Astrocyte (in vitro differentiated cells and primary cell): ENCODE measurements at regions not wholly inside any gene's neighbourhood (a gene's known extent, or its start where the extent isn't known, plus 50 kb on each side); places are given as distances from the start of the nearest gene placed in this dataset.

ENCODE experiments used
- DNase-seq: peaks from one replicate; pipeline ENCODE4 v3.0.0-alpha.2; 2010; ENCODE audit warnings: low read depth
- FAIRE-seq: peaks from 2 replicates; lab custom pipeline; 2011; peaks lifted over from hg19 to GRCh38; lab: Jason Lieb, UNC
- H2AFZ ChIP-seq: 2 replicates; pipeline ENCODE4 v1.6.0; 2012; ENCODE audit warnings: low read depth, low read length, inconsistent platforms
- H3K27ac ChIP-seq: 2 replicates; pipeline ENCODE4 v1.5.1; 2011; ENCODE audit warnings: low read depth, low read length, inconsistent platforms
- H3K27me3 ChIP-seq: 2 replicates; pipeline ENCODE4 v1.6.0; 2011; ENCODE audit warnings: low read length, inconsistent platforms; ENCODE audit not compliant: insufficient read depth
- H3K36me3 ChIP-seq: 2 replicates; pipeline ENCODE4 v1.5.1; 2011; ENCODE audit warnings: low read length, inconsistent platforms; ENCODE audit not compliant: insufficient read depth
- H3K4me1 ChIP-seq: 2 replicates; pipeline ENCODE4 v1.5.1; 2011; ENCODE audit warnings: low read length, inconsistent platforms; ENCODE audit not compliant: insufficient read depth
- H3K4me2 ChIP-seq: 2 replicates; pipeline ENCODE4 v1.6.0; 2012; ENCODE audit warnings: low read length, inconsistent platforms
- H3K4me3 ChIP-seq: 2 replicates; pipeline ENCODE4 v1.5.1; 2011; ENCODE audit warnings: low read depth, mild to moderate bottlenecking, low read length, inconsistent platforms; ENCODE audit not compliant: insufficient read depth
- H3K79me2 ChIP-seq: 2 replicates; pipeline ENCODE4 v1.6.0; 2012; ENCODE audit warnings: mild to moderate bottlenecking, low read length, inconsistent platforms; ENCODE audit not compliant: insufficient read depth
- H3K9ac ChIP-seq: 2 replicates; pipeline ENCODE4 v1.6.0; 2012; ENCODE audit warnings: mild to moderate bottlenecking, low read length, inconsistent platforms
- H3K9me3 ChIP-seq: 2 replicates; pipeline ENCODE4 v1.5.1; 2012; ENCODE audit warnings: low read depth, mild to moderate bottlenecking, low read length, inconsistent platforms; ENCODE audit not compliant: insufficient read depth
- H4K20me1 ChIP-seq: 2 replicates; pipeline ENCODE4 v1.6.0; 2012; ENCODE audit warnings: low read length, inconsistent platforms; ENCODE audit not compliant: insufficient read depth
- H3K27ac Mint-ChIP-seq: one replicate; pipeline ENCODE4 v1.8.0; 2021; ENCODE audit warnings: mild to moderate bottlenecking, mixed read lengths; ENCODE audit not compliant: unreplicated experiment
- H3K27me3 Mint-ChIP-seq: one replicate; pipeline ENCODE4 v1.8.0; 2021; ENCODE audit warnings: low read depth, mixed read lengths; ENCODE audit not compliant: unreplicated experiment
- H3K36me3 Mint-ChIP-seq: one replicate; pipeline ENCODE4 v1.8.0; 2021; ENCODE audit warnings: low read depth, mixed read lengths; ENCODE audit not compliant: unreplicated experiment
- H3K4me1 Mint-ChIP-seq: one replicate; pipeline ENCODE4 v1.8.0; 2021; ENCODE audit warnings: low read depth, mixed read lengths; ENCODE audit not compliant: unreplicated experiment
- H3K4me3 Mint-ChIP-seq: one replicate; pipeline ENCODE4 v1.8.0; 2021; ENCODE audit warnings: mild to moderate bottlenecking, moderate library complexity, mixed read lengths; ENCODE audit not compliant: unreplicated experiment
- H3K9me3 Mint-ChIP-seq: one replicate; pipeline ENCODE4 v1.8.0; 2021; ENCODE audit warnings: mild to moderate bottlenecking, mixed read lengths; ENCODE audit not compliant: unreplicated experiment
- EZH2 ChIP-seq: IDR thresholded peaks from 2 replicates; pipeline ENCODE4 v1.6.1; 2012; ENCODE audit warnings: mild to moderate bottlenecking, low read length, inconsistent platforms; ENCODE audit not compliant: insufficient read depth
- TF ChIP-seq, protein P1 (sequence below): IDR thresholded peaks from 2 replicates; pipeline ENCODE4 v1.5.1; 2011; ENCODE audit warnings: low read depth, mild to moderate bottlenecking, inconsistent platforms, low read length, moderate library complexity; ENCODE audit not compliant: insufficient read depth

DNA sequence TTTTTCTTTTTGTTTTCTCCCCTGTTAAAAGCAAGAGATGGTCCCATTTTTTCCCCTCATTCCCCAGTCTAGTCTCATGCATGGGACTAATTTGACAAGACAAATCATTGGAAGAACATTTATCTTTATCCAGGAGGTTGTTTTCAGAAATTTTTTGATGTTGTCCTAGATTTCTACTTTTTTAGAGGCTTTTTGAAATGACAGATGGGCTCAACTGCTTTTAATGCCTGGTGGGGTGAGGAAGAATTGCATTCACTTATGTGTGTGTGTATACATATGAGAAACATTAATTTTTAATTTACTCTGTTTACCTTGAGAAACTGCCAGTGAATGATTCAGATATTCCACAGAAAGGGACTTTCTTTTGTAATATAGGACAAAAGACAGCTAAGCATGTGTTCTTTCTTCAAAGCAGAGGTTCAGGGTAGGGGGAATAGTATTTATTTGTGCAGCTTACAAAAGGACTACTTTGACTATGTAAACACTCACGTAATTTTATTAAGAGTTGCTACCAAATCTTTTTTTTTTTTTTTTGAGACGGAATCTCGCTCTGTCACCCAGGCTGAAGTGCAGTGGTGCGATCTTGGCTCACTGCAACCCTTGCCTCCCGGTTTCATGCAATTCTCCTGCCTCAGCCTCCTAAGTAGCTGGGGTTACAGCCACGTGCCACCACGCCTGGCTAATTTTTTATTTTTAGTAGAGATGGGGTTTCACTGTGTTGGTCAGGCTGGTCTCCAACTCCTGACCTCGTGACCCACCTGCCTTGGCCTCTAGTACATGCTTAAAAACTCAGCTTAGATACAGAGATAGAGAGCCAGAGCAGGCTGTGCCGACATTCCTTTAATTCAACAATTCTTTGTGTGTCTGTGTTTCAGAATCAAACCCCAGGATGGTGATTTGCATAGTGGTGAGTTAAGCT is 130.1 kb upstream of the RARB start:
- Histone ChIP-seq H3K27me3 (no peaks in the 10 kb centered on the region), H3K9ac (no peak overlapping the region), H3K4me1 (no peaks in the 10 kb centered on the region), H3K4me2 (no peak overlapping the region), H2AFZ (no peak overlapping the region), H3K36me3 (no peaks in the 10 kb centered on the region), H3K9me3 (no peaks in the 10 kb centered on the region), H3K27ac (no peak overlapping the region), H4K20me1 (no peaks in the 10 kb centered on the region), H3K79me2 (no peaks in the 10 kb centered on the region), H3K4me3 (no peak overlapping the region)
- no peaks in the 10 kb centered on the region for H3K36me3 Mint-ChIP-seq
- no peaks in the 10 kb centered on the region for H3K27me3 Mint-ChIP-seq
- peaks cover 10% of the 10 kb centered on the region for H3K4me1 Mint-ChIP-seq
- H3K27ac Mint-ChIP-seq = no peak overlapping the region
- H3K9me3 Mint-ChIP-seq = no peaks in the 10 kb centered on the region
- no peak for FAIRE-seq
- H3K4me3 Mint-ChIP-seq = no peak overlapping the region
- TF ChIP-seq, protein P1, sequence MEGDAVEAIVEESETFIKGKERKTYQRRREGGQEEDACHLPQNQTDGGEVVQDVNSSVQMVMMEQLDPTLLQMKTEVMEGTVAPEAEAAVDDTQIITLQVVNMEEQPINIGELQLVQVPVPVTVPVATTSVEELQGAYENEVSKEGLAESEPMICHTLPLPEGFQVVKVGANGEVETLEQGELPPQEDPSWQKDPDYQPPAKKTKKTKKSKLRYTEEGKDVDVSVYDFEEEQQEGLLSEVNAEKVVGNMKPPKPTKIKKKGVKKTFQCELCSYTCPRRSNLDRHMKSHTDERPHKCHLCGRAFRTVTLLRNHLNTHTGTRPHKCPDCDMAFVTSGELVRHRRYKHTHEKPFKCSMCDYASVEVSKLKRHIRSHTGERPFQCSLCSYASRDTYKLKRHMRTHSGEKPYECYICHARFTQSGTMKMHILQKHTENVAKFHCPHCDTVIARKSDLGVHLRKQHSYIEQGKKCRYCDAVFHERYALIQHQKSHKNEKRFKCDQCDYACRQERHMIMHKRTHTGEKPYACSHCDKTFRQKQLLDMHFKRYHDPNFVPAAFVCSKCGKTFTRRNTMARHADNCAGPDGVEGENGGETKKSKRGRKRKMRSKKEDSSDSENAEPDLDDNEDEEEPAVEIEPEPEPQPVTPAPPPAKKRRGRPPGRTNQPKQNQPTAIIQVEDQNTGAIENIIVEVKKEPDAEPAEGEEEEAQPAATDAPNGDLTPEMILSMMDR = no peak
- no peak for TF ChIP-seq EZH2
- DNase-seq = peak; percentile 32

DNA sequence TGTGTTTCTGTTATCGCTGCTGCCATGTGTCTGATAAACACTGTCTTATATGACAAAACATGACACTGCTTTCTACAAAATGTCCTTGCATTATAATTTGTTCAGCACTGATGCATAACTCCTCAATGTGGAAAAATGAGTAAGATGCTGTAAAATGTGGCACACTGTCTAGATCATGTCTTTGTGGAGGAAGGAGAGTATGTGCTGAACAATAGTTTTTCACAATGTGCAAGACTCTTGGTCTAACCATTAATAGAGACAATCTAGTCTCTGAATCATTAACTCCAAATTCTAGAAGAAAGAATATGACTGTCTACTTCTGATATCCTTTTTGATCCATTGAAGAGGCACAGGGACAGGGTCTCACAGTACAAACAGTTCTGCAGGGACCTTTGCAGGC is 127.9 kb upstream of the RARB start:
- no peak overlapping the region for H3K27ac ChIP-seq
- H4K20me1 ChIP-seq = no peaks in the 10 kb centered on the region
- no peak overlapping the region for H3K4me2 ChIP-seq
- H2AFZ ChIP-seq = no peak overlapping the region
- Mint-ChIP-seq H3K36me3 (no peaks in the 10 kb centered on the region), H3K27ac (no peak overlapping the region), H3K4me1 (no peaks in the 10 kb centered on the region), H3K9me3 (no peaks in the 10 kb centered on the region), H3K27me3 (no peaks in the 10 kb centered on the region), H3K4me3 (no peak overlapping the region)
- no peak overlapping the region for H3K4me3 ChIP-seq
- no peaks in the 10 kb centered on the region for H3K27me3 ChIP-seq
- H3K36me3 ChIP-seq = no peaks in the 10 kb centered on the region
- TF ChIP-seq EZH2 = no peak
- TF ChIP-seq, protein P1 = no peak
- H3K79me2 ChIP-seq = no peaks in the 10 kb centered on the region
- DNase-seq = no peak
- no peaks in the 10 kb centered on the region for H3K9me3 ChIP-seq
- H3K4me1 ChIP-seq = no peaks in the 10 kb centered on the region
- FAIRE-seq = no peak
- no peak overlapping the region for H3K9ac ChIP-seq

DNA sequence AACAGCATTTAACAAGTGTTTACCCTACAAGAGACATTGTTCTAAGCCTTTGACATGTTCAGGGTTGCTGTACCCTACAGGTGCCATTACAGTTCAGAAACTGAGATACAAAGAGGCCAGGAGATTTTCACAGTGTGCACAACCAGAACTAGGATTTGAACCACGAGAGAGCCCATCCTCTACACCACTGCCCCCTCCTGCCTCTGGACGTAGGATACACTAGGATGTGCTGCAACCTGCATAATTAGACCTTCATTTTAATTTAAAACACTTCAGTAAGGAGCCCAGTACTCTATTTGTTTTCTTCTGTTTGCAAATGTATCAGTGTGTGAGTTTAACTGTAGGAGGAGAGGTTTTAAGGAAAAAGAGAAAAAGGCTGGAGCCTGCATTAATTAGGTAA is 123.1 kb upstream of the RARB start:
- FAIRE-seq = no peak
- no peaks in the 10 kb centered on the region for H3K36me3 Mint-ChIP-seq
- no peak for DNase-seq
- H3K9ac ChIP-seq = no peak overlapping the region
- no peaks in the 10 kb centered on the region for H3K27me3 ChIP-seq
- no peaks in the 10 kb centered on the region for H3K9me3 Mint-ChIP-seq
- no peaks in the 10 kb centered on the region for H3K36me3 ChIP-seq
- H3K4me1 Mint-ChIP-seq = no peaks in the 10 kb centered on the region
- no peak overlapping the region for H3K4me3 ChIP-seq
- H3K4me1 ChIP-seq = no peaks in the 10 kb centered on the region
- H3K27me3 Mint-ChIP-seq = no peaks in the 10 kb centered on the region
- H3K27ac Mint-ChIP-seq = no peak overlapping the region
- no peak for TF ChIP-seq EZH2
- TF ChIP-seq, protein P1 = no peak
- no peaks in the 10 kb centered on the region for H3K9me3 ChIP-seq
- H3K4me2 ChIP-seq = no peak overlapping the region
- no peak overlapping the region for H2AFZ ChIP-seq
- H4K20me1 ChIP-seq = no peaks in the 10 kb centered on the region
- H3K79me2 ChIP-seq = no peaks in the 10 kb centered on the region
- H3K27ac ChIP-seq = no peak overlapping the region
- H3K4me3 Mint-ChIP-seq = no peak overlapping the region
